Astrocyte (in vitro differentiated cells and primary cell): ENCODE measurements at regions not wholly inside any gene's neighbourhood (a gene's known extent, or its start where the extent isn't known, plus 50 kb on each side); places are given as distances from the start of the nearest gene placed in this dataset.

Source experiments
- CTCF ChIP-seq: IDR thresholded peaks from 2 replicates; pipeline ENCODE4 v1.5.1; 2011; ENCODE audit warnings: low read depth, mild to moderate bottlenecking, inconsistent platforms, low read length, moderate library complexity; ENCODE audit not compliant: insufficient read depth
- EZH2 ChIP-seq: IDR thresholded peaks from 2 replicates; pipeline ENCODE4 v1.6.1; 2012; ENCODE audit warnings: mild to moderate bottlenecking, low read length, inconsistent platforms; ENCODE audit not compliant: insufficient read depth

DNA sequence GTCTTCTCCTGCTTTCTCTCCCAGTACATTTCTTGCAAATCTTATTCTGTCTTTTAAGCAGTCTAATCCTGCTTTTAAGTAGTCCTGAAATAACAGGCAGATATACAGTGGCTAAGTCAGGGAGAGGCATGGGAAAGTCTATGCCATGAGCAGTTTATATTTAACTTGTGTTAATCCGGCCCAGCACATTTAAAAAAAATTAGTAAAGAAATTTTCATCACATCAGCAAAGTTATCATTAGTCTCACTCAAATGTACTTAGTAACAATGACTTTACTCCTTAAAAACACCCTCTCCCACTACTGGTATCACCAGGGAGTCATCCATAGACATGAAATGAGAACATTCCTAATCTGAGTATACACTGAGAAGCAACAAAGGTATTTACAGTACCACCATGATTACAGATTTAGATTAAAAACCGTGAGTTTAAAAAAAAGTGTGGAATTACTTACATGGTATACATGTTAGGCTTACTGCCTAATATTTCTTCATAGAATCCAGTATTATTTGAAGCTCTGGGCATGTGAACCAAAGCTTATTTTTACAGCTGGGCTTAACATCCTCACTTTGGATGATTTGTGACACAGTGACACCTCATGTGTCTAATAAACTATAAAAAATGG lies 75.9 kb upstream of the DAB2 start:
- TF ChIP-seq EZH2, result no peak
- no peak for TF ChIP-seq CTCF
